HG03378 (cell line): ENCODE measurements at regions not wholly inside any gene's neighbourhood (a gene's known extent, or its start where the extent isn't known, plus 50 kb on each side); places are given as distances from the start of the nearest gene placed in this dataset.
"Not testable (repeated sequence)": the region's sequence is repeated elsewhere in the genome, so short reads cannot be mapped to it uniquely, and the experiment has no call there.

Source experiments
- ATAC-seq: cut with Tn5 transposase; IDR thresholded peaks from one replicate; pipeline ENCODE4 v1.9.1; 2021; ENCODE audit warnings: mild to moderate bottlenecking, moderate library complexity; ENCODE audit not compliant: unreplicated experiment

DNA sequence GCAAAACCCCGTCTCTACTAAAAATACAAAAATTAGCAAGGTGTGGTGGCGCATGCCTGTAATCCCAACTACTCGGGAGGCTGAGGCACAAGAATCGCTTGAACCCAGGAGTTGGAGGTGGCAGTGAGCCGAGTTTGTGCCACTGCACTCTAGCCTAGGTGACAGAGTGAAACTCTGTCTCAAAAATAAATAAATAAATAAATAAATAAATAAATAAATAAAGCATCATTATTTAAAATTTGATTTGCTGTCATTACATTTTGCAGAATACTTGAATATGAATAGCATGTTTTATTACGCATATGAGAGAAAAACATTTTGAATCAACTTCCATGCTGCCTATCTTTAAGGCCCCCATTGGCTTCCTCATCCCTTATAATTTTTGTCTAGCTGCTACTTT, 53.4 kb upstream of the MED14 start:
- not testable (repeated sequence) for ATAC-seq

- ATAC-seq = no peak
Observed at GRCh38 chrX:40792433-40792832, 57.1 kb upstream of the MED14 start.

- ATAC-seq = not testable (repeated sequence)
Observed at GRCh38 chrX:40794829-40795130, 59.4 kb upstream of the MED14 start.

- ATAC-seq = not testable (repeated sequence)
Observed at GRCh38 chrX:40799745-40800144, 64.4 kb upstream of the MED14 start.

- ATAC-seq = no peak
Observed at GRCh38 chrX:40805404-40805803, 70.1 kb upstream of the MED14 start.

- no peak for ATAC-seq
Observed at GRCh38 chrX:40806513-40807220, 71.3 kb upstream of the MED14 start.

DNA sequence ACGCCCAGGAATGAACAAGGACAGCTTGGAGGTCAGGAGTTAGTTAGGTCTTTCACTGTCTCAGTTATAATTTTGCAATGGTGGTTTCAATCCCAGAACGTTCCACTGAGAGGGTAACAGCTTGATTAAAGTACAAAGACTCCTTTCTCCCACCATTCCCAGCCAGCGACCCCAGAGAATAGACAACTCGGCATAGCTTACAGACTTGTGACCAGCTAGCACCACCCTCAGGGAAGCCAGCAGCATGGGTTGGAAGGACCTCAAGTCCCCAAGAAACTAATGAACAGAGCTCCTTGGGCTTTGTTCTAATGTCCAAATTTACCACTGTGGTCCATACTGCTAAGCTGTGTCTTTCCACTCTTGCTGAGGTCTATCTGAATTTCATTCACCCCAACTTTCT, 72.0 kb upstream of the MED14 start:
- no peak for ATAC-seq

DNA sequence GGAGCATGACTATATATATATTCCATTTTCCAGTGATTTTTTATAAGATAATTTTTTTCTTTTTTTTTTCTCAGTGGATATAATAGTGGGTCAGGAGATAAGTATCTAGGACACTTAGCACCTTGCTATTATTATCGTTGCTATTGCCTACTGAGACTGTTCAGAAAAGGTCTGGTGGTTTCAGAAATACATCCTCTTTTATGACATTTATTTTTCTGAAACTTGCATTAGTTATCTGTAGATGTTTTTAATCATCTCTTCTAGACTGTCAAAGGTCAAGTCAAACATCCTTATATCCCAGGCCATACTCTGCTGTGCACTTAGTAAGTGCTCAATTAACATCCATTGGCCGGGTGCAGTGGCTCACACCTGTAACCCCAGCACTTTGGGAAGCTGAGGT, 72.9 kb upstream of the MED14 start:
- no peak for ATAC-seq

DNA sequence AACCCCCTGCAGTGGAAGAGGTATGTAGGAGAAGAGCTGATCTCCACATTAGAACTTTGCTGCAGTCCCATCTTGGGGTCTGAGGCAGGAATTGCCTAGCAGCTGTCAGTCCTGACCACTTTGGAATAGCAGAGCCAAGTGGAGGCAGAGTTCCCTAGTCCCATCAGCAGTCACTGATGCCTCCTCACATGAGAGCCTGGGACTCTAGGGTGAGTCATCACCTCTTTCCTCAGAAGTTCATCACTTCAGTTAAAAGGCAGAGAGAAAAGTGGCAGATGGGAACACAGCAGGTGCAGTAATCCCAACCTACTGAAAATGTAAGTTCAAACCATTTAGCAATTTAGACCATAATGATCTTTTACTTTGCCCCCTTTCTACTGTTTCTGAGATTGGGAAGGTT, 73.9 kb upstream of the MED14 start:
- ATAC-seq = no peak

GRCh38 chrX:40815045-40815444, 79.7 kb upstream of the MED14 start:
- ATAC-seq = not testable (repeated sequence)

DNA sequence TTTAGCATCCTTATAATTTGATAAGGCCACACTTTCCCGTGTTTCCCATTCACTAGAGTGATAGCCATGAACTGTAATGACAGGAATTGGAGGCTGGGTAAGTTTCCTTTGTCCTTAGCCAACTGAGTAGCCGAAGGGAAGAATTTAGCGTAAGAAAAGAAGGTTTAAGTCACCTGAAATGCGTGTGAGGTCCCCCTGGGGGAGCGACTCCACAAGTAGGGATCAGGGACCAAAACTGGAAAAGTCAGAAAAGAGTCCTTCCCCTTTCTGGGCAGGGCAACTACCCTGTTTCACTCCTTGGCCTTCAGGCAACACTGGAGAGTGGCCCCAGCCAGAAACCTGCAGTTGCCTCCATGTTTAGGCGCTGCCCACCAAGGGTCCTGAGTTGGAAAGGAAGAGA, 81.6 kb upstream of the MED14 start:
- ATAC-seq = no peak

DNA sequence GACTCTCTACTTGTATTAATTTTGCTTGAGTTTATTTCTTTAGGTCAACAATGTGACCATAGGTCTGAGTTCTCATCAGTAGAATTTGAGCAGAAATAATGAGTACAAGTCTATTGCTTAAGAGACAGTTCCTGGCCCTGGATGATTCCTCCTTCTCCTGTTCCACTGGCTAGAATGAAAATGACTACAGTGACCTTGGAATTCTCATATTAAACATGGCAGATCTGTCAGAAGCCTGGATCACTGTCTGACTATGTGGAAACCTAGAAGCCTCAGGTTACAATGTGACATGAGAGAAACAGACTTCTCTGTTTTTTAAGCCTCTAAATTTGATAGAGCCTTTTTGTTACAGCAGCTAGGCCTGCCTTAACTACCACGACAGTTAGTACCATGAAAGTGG, 82.9 kb upstream of the MED14 start:
- ATAC-seq = no peak

- no peak for ATAC-seq
Observed at GRCh38 chrX:40821780-40822179, 86.4 kb upstream of the MED14 start.

GRCh38 chrX:40827331-40827730, 92.0 kb upstream of the MED14 start:
- ATAC-seq = no peak

GRCh38 chrX:40831750-40832149, 96.4 kb upstream of the MED14 start:
- no peak for ATAC-seq

DNA sequence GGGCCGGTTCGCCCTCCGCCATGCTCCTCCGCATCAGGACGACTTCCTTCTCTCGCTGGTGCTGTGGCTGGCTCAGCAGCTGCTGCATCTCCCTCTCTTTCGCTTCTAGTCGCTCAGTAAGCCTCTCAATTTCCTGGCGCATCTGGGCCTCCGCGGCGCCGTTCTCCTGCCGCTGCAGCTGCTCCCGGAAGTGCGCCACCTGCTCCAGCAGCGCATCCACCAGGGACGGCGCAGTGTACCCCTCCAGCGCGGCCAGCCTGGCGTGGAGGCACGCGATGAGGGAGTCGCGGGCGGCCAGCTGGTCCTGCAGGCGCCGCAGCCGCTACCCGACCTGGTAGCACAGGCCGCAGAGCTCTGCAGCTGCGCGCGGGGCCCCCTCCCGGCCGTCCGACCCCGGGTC, 97.4 kb upstream of the MED14 start:
- no peak for ATAC-seq

GRCh38 chrX:40834225-40834624, 98.9 kb upstream of the MED14 start:
- no peak for ATAC-seq

DNA sequence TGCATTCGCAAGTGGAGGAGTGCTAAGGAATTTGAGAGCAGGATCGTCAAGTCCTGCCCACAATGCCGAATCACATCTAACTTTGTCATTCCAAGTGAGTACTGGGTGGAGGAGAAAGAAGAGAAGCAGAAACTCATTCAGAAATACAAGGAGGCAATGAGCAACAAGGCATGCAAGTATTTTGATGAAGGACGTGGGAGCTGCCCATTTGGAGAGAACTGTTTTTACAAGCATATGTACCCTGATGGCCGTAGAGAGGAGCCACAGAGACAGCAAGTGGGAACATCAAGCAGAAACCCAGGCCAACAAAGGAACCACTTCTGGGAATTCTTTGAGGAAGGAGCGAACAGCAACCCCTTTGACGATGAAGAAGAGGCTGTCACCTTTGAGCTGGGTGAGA, 100.2 kb upstream of the MED14 start:
- no peak for ATAC-seq

DNA sequence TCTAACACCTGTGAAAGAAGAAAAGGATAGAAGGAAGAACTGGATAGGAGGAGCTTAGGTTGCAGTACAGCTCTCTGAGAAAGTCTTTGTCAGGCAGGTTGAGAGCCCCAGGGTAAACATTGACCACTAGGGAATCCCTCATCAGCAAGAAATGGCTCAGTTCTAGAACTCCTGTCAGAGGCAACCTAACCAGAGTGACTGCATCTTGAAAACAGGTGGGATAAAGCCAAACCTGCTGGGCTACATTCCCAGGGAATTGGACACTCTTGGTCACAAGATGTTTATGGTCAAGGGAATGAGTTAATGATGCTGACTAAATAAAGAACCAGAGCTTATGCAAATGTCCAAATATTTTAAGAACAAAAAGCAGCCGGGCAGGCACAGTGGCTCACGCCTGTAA, 108.3 kb upstream of the MED14 start:
- ATAC-seq = no peak

- no peak for ATAC-seq
Observed at GRCh38 chrX:40844471-40844870, 109.1 kb upstream of the MED14 start.

DNA sequence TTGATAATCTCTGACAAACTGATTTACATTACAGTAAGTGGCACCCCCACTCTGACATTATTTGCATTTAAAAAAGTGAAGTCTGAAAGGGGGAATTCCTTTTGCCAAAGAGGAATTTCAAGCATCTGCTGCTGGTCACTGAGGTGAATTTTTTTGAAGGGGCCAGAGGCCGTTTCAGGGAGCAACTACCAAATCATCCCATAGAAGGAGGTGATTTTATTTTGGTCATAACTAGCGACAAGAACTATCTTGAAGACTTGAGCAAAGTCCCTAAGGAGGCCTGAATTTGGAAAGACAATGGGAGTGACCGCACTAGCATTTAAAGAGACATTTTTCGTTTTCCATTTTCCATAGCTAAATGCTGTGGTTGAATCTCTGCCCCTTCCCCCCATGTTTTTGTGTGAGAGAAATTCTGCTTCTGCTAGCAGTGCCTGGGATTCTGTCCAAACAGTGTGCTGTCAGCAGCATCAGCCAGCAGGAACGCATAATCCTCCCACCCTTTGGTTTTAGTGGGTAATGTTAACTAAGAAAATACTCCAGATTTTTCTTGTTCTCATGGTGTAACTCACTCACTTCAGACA, 110.1 kb upstream of the MED14 start:
- no peak for ATAC-seq

- ATAC-seq = no peak
Observed at GRCh38 chrX:40849906-40850823, 114.8 kb upstream of the MED14 start.
